Vagina (tissue), 2 donors: ENCODE measurements at regions not wholly inside any gene's neighbourhood (a gene's known extent, or its start where the extent isn't known, plus 50 kb on each side); places are given as distances from the start of the nearest gene placed in this dataset.

Experiments used
- DNase-seq, 2 donors: peaks; one replicate each; pipeline ENCODE4 v3.0.0-alpha.2; 2017; ENCODE audit errors: extremely low spot score in 2 of 2
- H3K27ac ChIP-seq: fragments of 200-600 bp; sonication (generic); one replicate; pipeline ENCODE4 v1.5.1; 2019
- H3K27me3 ChIP-seq: fragments of 200-600 bp; sonication (generic); one replicate; pipeline ENCODE4 v1.5.1; 2019
- H3K36me3 ChIP-seq, 2 donors: fragments of 200-600 bp; sonication (generic); one replicate each; pipeline ENCODE4 v1.5.1; 2017 to 2019
- H3K4me1 ChIP-seq: fragments of 200-600 bp; sonication (generic); one replicate; pipeline ENCODE4 v1.5.1; 2019
- H3K4me3 ChIP-seq, 2 donors: fragments of 200-600 bp; sonication (generic); 1 replicate in 1 of 2; 2 replicates in 1 of 2; pipeline ENCODE4 v1.5.1; 2016 to 2019
- H3K9me3 ChIP-seq: fragments of 200-600 bp; sonication (generic); one replicate; pipeline ENCODE4 v1.5.1; 2019
- CTCF ChIP-seq, 3 experiments: fragments of 450-650 bp in 2 of 3; fragments of 200-600 bp in 1 of 3; sonication (generic) in 1 of 3; IDR thresholded peaks; one replicate each; pipeline ENCODE4 v1.5.1; 2017 to 2019; ENCODE audit warnings: antibody characterized with exemption in 3 of 3, mild to moderate bottlenecking in 2 of 3, moderate library complexity in 2 of 3
- POLR2A ChIP-seq, 2 donors: fragments of 450-650 bp; IDR thresholded peaks; one replicate each; pipeline ENCODE4 v1.6.1; 2017; ENCODE audit warnings: antibody characterized with exemption in 2 of 2, mild to moderate bottlenecking in 2 of 2, moderate library complexity in 2 of 2
- POLR2AphosphoS5 ChIP-seq, 2 donors: sonication (generic); formaldehyde crosslinking; IDR thresholded peaks; one replicate each; pipeline ENCODE4 v1.9.0; 2017; ENCODE audit warnings: antibody characterized with exemption in 2 of 2, mild to moderate bottlenecking in 2 of 2, low read depth in 1 of 2; ENCODE audit not compliant: insufficient read depth in 1 of 2
- intact Hi-C: fragments of 100-400 bp; cut with DNase I; formaldehyde crosslinking; loops from one replicate; pipeline ENCODE4 v1.15.1; 2023

GRCh38 chr4:159837071-159837470 is 734.2 kb downstream of the RAPGEF2 start:
- no peak for DNase-seq
- no peak overlapping the region for H3K27ac ChIP-seq
- H3K27me3 ChIP-seq = no peaks in the 10 kb centered on the region
- H3K36me3 ChIP-seq = no peaks in the 10 kb centered on the region
- TF ChIP-seq POLR2AphosphoS5 (IDR thresholded peaks at IDR 0.05; ENCODE audit: insufficient read depth in 1 of 2, low read depth in 1 of 2) = no peak
- TF ChIP-seq CTCF (IDR thresholded peaks at IDR 0.05) = no peak
- TF ChIP-seq POLR2A (IDR thresholded peaks at IDR 0.05) = no peak
- no peak overlapping the region for H3K4me3 ChIP-seq
- intact Hi-C loops = no loop called here
- H3K4me1 ChIP-seq = no peaks in the 10 kb centered on the region
- no peaks in the 10 kb centered on the region for H3K9me3 ChIP-seq

- no peak for DNase-seq
- no peaks in the 10 kb centered on the region for H3K4me1 ChIP-seq
- H3K27me3 ChIP-seq = no peaks in the 10 kb centered on the region
- no peak for TF ChIP-seq CTCF (IDR thresholded peaks at IDR 0.05)
- TF ChIP-seq POLR2AphosphoS5 (IDR thresholded peaks at IDR 0.05; ENCODE audit: insufficient read depth in 1 of 2, low read depth in 1 of 2) = no peak
- TF ChIP-seq POLR2A (IDR thresholded peaks at IDR 0.05) = no peak
- no peaks in the 10 kb centered on the region for H3K9me3 ChIP-seq
- no peak overlapping the region for H3K4me3 ChIP-seq
- no peaks in the 10 kb centered on the region for H3K36me3 ChIP-seq
- H3K27ac ChIP-seq = no peak overlapping the region
- intact Hi-C loops = no loop called here
Measured at GRCh38 chr4:159855731-159856130, 752.9 kb downstream of the RAPGEF2 start.

GRCh38 chr4:159856451-159856850 is 753.6 kb downstream of the RAPGEF2 start:
- Histone ChIP-seq H3K27ac (no peak overlapping the region), H3K36me3 (no peaks in the 10 kb centered on the region), H3K4me1 (no peaks in the 10 kb centered on the region), H3K4me3 (no peak overlapping the region), H3K9me3 (no peaks in the 10 kb centered on the region), H3K27me3 (no peaks in the 10 kb centered on the region)
- intact Hi-C loops = no loop called here
- TF ChIP-seq CTCF (IDR thresholded peaks at IDR 0.05) = no peak
- TF ChIP-seq POLR2A (IDR thresholded peaks at IDR 0.05) = no peak
- no peak for TF ChIP-seq POLR2AphosphoS5 (IDR thresholded peaks at IDR 0.05; ENCODE audit: insufficient read depth in 1 of 2, low read depth in 1 of 2)
- DNase-seq = no peak

- TF ChIP-seq POLR2AphosphoS5 (IDR thresholded peaks at IDR 0.05; ENCODE audit: insufficient read depth in 1 of 2, low read depth in 1 of 2) = no peak
- no peak for TF ChIP-seq POLR2A (IDR thresholded peaks at IDR 0.05)
- Histone ChIP-seq H3K27ac (no peak overlapping the region), H3K4me1 (no peaks in the 10 kb centered on the region), H3K9me3 (no peaks in the 10 kb centered on the region), H3K4me3 (no peak overlapping the region), H3K36me3 (no peaks in the 10 kb centered on the region), H3K27me3 (no peaks in the 10 kb centered on the region)
- no peak for DNase-seq
- intact Hi-C loops = no loop called here
Measured at GRCh38 chr4:159859656-159860148, 756.8 kb downstream of the RAPGEF2 start.

- Histone ChIP-seq H3K27ac (no peak overlapping the region), H3K27me3 (no peaks in the 10 kb centered on the region), H3K36me3 (no peaks in the 10 kb centered on the region), H3K4me1 (no peaks in the 10 kb centered on the region), H3K4me3 (no peak overlapping the region), H3K9me3 (no peaks in the 10 kb centered on the region)
- intact Hi-C loops = no loop called here
- TF ChIP-seq POLR2A (IDR thresholded peaks at IDR 0.05) (no peak), POLR2AphosphoS5 (IDR thresholded peaks at IDR 0.05; ENCODE audit: insufficient read depth in 1 of 2, low read depth in 1 of 2) (no peak), CTCF (IDR thresholded peaks at IDR 0.05) (no peak)
- no peak for DNase-seq
Measured at GRCh38 chr4:159860945-159861344, 758.1 kb downstream of the RAPGEF2 start.
